Neural progenitor cell (in vitro differentiated cells): ENCODE measurements at regions not wholly inside any gene's neighbourhood (a gene's known extent, or its start where the extent isn't known, plus 50 kb on each side); places are given as distances from the start of the nearest gene placed in this dataset.

Experiments used
- EZH2 ChIP-seq: fragments of 200-600 bp; sonication (generic); IDR thresholded peaks from 2 replicates; pipeline ENCODE4 v1.6.1; 2017; ENCODE audit warnings: antibody characterized with exemption, mild to moderate bottlenecking, moderate library complexity
- TF ChIP-seq, protein P1 (sequence below): fragments of 200-600 bp; sonication (generic); IDR thresholded peaks from 2 replicates; pipeline ENCODE4 v1.5.1; 2017; ENCODE audit warnings: antibody characterized with exemption, mild to moderate bottlenecking

DNA sequence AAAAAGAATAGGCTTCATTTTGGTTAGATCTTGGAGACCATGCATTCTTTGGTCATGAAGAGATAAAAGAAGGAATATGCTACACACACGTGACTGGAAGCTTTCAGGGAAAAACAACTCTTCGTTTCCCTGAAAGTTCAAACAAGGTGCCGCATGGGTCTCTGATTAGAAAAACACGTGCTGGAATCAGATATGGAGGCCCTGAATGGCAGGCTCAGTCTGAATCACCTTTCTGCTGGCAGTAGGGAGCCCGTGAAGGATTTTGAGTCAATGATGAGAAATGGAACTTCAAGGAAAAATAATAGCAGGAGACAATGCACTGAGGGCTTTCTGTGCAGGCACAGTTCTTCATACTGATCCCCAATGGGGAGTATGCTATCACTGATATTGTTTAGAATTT is 99.8 kb upstream of the LRRN1 start:
- no peak for TF ChIP-seq EZH2
- TF ChIP-seq, protein P1, sequence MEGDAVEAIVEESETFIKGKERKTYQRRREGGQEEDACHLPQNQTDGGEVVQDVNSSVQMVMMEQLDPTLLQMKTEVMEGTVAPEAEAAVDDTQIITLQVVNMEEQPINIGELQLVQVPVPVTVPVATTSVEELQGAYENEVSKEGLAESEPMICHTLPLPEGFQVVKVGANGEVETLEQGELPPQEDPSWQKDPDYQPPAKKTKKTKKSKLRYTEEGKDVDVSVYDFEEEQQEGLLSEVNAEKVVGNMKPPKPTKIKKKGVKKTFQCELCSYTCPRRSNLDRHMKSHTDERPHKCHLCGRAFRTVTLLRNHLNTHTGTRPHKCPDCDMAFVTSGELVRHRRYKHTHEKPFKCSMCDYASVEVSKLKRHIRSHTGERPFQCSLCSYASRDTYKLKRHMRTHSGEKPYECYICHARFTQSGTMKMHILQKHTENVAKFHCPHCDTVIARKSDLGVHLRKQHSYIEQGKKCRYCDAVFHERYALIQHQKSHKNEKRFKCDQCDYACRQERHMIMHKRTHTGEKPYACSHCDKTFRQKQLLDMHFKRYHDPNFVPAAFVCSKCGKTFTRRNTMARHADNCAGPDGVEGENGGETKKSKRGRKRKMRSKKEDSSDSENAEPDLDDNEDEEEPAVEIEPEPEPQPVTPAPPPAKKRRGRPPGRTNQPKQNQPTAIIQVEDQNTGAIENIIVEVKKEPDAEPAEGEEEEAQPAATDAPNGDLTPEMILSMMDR: no peak
